Tibial artery (tissue), 4 donors: ENCODE measurements at regions not wholly inside any gene's neighbourhood (a gene's known extent, or its start where the extent isn't known, plus 50 kb on each side); places are given as distances from the start of the nearest gene placed in this dataset.

ENCODE experiments used
- DNase-seq, 2 donors: peaks; one replicate each; pipeline ENCODE4 v3.0.0-alpha.2; 2019
- H3K27ac ChIP-seq, 2 donors: fragments of 200-600 bp; sonication (generic) in 1 of 2; 1 replicate in 1 of 2; 2 replicates in 1 of 2; pipeline ENCODE4 v1.5.1; 2018 to 2019; ENCODE audit warnings: mild to moderate bottlenecking in 1 of 2
- H3K27me3 ChIP-seq, 2 donors: fragments of 200-600 bp; sonication (generic) in 1 of 2; one replicate each; pipeline versions ENCODE4 v1.5.1 to v1.6.0; 2016 to 2019
- H3K36me3 ChIP-seq, 3 donors: fragments of 200-600 bp; sonication (generic) in 2 of 3; one replicate each; pipeline ENCODE4 v1.5.1; 2016 to 2019; ENCODE audit warnings: mild to moderate bottlenecking in 2 of 3
- H3K4me1 ChIP-seq, 4 donors: fragments of 200-600 bp; sonication (generic) in 2 of 4; 1 replicate in 3 of 4; 2 replicates in 1 of 4; pipeline ENCODE4 v1.5.1; 2016 to 2019
- H3K4me3 ChIP-seq, 2 donors: fragments of 200-600 bp; sonication (generic) in 1 of 2; 1 replicate in 1 of 2; 2 replicates in 1 of 2; pipeline ENCODE4 v1.5.1; 2018 to 2019; ENCODE audit warnings: mild to moderate bottlenecking in 2 of 2
- H3K9me3 ChIP-seq, 3 donors: fragments of 200-600 bp; sonication (generic) in 1 of 3; one replicate each; pipeline ENCODE4 v1.5.1; 2016 to 2019
- intact Hi-C: fragments of 100-400 bp; cut with DNase I; formaldehyde crosslinking; loops from one replicate; pipeline ENCODE4 v1.15.0; 2023; ENCODE audit warnings: low total_unique reads
- TF ChIP-seq, protein P1 (sequence below), 2 experiments: fragments of 200-600 bp in 1 of 2; fragments of 450-650 bp in 1 of 2; IDR thresholded peaks; one replicate each; pipeline ENCODE4 v1.5.1; 2017 to 2019; ENCODE audit warnings: antibody characterized with exemption in 2 of 2, mild to moderate bottlenecking in 1 of 2, moderate library complexity in 1 of 2

DNA sequence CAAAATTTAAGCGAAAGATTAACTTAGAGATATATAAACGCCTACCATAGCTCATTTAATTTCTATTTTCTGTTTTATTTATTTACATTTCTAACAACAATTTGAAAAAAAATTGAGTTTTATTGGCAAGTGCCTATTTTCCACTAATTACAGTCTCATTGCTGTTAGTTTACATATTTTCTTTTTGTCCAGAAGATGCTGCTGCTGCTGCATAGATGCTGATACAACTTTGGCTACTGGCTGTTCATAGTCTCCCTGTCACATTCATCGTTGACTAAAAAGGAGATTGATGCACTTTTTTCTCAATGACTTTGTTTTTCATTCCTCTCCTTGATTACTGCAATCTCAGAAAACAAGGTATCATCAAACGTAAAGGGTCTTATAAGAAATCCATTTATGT lies 235.4 kb downstream of the CDH9 start:
- intact Hi-C loops: no loop called here
- TF ChIP-seq, protein P1, sequence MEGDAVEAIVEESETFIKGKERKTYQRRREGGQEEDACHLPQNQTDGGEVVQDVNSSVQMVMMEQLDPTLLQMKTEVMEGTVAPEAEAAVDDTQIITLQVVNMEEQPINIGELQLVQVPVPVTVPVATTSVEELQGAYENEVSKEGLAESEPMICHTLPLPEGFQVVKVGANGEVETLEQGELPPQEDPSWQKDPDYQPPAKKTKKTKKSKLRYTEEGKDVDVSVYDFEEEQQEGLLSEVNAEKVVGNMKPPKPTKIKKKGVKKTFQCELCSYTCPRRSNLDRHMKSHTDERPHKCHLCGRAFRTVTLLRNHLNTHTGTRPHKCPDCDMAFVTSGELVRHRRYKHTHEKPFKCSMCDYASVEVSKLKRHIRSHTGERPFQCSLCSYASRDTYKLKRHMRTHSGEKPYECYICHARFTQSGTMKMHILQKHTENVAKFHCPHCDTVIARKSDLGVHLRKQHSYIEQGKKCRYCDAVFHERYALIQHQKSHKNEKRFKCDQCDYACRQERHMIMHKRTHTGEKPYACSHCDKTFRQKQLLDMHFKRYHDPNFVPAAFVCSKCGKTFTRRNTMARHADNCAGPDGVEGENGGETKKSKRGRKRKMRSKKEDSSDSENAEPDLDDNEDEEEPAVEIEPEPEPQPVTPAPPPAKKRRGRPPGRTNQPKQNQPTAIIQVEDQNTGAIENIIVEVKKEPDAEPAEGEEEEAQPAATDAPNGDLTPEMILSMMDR (IDR thresholded peaks at IDR 0.05): no peak
- DNase-seq: no peak

DNA sequence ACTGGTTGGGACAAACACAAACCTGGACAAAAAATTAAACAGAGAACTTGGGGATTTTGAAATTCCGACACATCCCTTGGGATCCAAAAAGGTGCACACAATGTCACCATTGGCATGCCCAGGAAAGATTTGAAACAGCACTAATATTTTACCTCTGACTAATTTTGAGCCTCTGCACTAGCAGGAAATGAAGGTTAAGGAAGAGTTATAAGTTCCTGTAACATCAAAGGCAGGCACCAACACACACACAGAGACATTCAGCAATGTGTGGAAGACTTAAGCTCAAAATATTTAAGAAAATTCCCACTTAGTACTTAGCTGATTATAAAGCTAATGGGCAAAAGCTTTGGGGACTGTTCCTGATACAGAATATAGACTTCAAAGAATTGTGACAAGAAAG lies 247.0 kb downstream of the CDH9 start:
- DNase-seq: no peak
- no peak overlapping the region for H3K4me3 ChIP-seq
- H3K9me3 ChIP-seq: no peaks in the 10 kb centered on the region
- intact Hi-C loops: no loop called here
- no peak overlapping the region for H3K27ac ChIP-seq
- TF ChIP-seq, protein P1 (IDR thresholded peaks at IDR 0.05): no peak
- H3K4me1 ChIP-seq: no peaks in the 10 kb centered on the region
- H3K36me3 ChIP-seq: no peaks in the 10 kb centered on the region
- no peaks in the 10 kb centered on the region for H3K27me3 ChIP-seq

More for the DNA sequence above, 235.4 kb downstream of the CDH9 start:
- Histone ChIP-seq H3K4me1 (no peaks in the 10 kb centered on the region), H3K4me3 (no peak overlapping the region), H3K36me3 (no peaks in the 10 kb centered on the region), H3K27me3 (no peaks in the 10 kb centered on the region), H3K9me3 (no peaks in the 10 kb centered on the region), H3K27ac (no peak overlapping the region)

DNA sequence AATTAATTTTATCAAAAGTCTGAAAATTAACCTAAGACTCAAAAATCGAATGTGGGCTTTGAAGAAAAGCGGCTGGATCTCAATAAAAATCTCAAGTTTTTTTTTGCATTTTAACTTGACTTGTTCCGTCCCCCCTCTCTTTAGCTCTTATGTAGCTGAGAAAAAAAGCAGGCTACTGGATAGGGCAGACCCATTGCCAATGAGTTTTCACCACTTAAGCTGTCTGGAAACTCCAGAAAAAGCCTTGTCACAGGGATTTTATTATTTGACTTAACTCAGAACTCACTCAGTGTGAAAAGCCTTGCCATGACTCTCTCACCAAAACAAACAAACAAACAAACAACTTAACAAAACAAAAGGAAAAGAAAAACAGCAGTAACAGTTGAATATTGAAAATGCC lies 247.4 kb downstream of the CDH9 start:
- Histone ChIP-seq H3K4me1 (no peaks in the 10 kb centered on the region), H3K9me3 (no peaks in the 10 kb centered on the region), H3K36me3 (no peaks in the 10 kb centered on the region), H3K27me3 (no peaks in the 10 kb centered on the region), H3K27ac (no peak overlapping the region), H3K4me3 (no peak overlapping the region)
- TF ChIP-seq, protein P1 (IDR thresholded peaks at IDR 0.05): no peak
- no peak for DNase-seq
- intact Hi-C loops: no loop called here

DNA sequence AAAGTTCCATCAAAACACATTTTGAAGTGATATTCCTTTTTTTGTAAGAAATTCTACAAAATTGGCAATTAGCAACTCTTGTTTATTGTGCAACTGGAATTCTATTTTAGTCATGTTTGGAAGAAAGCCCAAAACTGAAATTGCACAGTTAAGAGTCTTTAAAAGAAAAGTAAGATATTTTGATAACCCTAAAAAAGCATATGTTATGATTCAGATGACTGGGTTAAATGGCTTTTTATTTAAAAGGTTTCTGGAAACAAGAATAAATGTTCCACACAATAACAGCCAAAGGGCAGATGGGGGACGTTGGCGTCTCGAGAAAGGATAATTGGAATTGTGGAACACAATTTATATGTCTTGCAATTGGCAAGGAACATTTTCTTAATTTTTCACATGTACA lies 275.2 kb downstream of the CDH9 start:
- no peak for DNase-seq
- TF ChIP-seq, protein P1 (IDR thresholded peaks at IDR 0.05): no peak
- H3K27me3 ChIP-seq: no peaks in the 10 kb centered on the region
- H3K4me1 ChIP-seq: no peaks in the 10 kb centered on the region
- H3K27ac ChIP-seq: no peak overlapping the region
- H3K36me3 ChIP-seq: no peaks in the 10 kb centered on the region
- intact Hi-C loops: no loop called here
- H3K9me3 ChIP-seq: no peaks in the 10 kb centered on the region
- H3K4me3 ChIP-seq: no peak overlapping the region

DNA sequence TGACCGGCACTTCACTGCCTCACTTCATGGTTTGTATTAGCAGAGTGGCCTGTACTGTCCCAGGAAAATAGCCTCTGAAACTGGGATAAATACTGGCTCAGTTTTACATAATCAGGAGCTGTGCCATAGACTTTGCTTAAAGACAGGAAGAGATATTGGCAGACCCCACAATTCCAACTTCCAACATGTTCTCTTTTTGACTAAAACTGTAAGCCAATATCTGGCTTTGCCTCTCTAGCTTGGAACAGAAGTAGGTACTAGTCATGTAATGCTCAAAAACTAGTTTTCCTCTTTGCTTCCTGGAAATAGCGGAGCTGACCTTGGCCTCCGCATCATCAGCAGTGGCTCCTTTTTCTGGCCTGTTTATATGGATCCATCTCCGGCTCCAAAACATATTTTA lies 276.9 kb downstream of the CDH9 start:
- DNase-seq: no peak
- H3K27me3 ChIP-seq: no peaks in the 10 kb centered on the region
- H3K27ac ChIP-seq: no peak overlapping the region
- no peaks in the 10 kb centered on the region for H3K9me3 ChIP-seq
- no peak overlapping the region for H3K4me3 ChIP-seq
- intact Hi-C loops: no loop called here
- H3K36me3 ChIP-seq: no peaks in the 10 kb centered on the region
- no peaks in the 10 kb centered on the region for H3K4me1 ChIP-seq
- TF ChIP-seq, protein P1 (IDR thresholded peaks at IDR 0.05): no peak

DNA sequence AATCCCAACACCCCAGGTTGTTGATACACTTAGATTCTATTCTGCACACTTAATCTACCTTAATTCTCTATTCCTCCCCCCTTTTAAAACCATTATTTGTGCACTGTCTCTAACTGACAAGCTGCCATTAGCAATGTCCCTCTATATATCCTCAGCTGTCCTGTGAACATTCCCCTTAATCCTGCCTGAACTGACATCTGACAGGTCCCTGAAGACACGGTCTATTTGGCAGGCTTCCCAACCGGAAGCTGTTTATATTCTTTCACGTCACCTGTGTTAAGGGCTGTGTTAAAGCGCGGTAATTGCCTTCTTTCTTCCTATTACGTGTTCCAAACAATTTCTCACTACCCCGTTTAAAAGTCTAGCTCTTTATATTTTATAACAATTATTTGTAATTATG lies 277.3 kb downstream of the CDH9 start:
- Histone ChIP-seq H3K36me3 (no peaks in the 10 kb centered on the region), H3K4me1 (no peaks in the 10 kb centered on the region), H3K4me3 (no peak overlapping the region), H3K27ac (no peak overlapping the region), H3K27me3 (no peaks in the 10 kb centered on the region), H3K9me3 (no peaks in the 10 kb centered on the region)
- intact Hi-C loops: no loop called here
- TF ChIP-seq, protein P1 (IDR thresholded peaks at IDR 0.05): no peak
- DNase-seq: no peak
